Caco-2 (cell line): ENCODE measurements at regions not wholly inside any gene's neighbourhood (a gene's known extent, or its start where the extent isn't known, plus 50 kb on each side); places are given as distances from the start of the nearest gene placed in this dataset.

Experiments
- BruUV-seq: library from RNA; stranded (reverse); fragments of 400-500 nt; replicated peaks from 2 replicates; lab custom pipeline; 2021; lab: Mats Ljungman, UMichigan
- CTCF ChIA-PET: fragments of 300-600 bp; sonication (Branson Sonifier 250); formaldehyde crosslinking; loops from one replicate; lab custom pipeline; 2022; ENCODE audit warnings: antibody characterized with exemption; lab: Charles Lee
- POLR2A ChIA-PET: fragments of 300-600 bp; sonication (Branson Sonifier 250); formaldehyde crosslinking; loops from one replicate; lab custom pipeline; 2022; ENCODE audit warnings: antibody characterized with exemption; lab: Charles Lee
- DNase-seq, 2 experiments: peaks; one replicate each; pipeline versions ENCODE4 v3.0.0 to v3.0.0-alpha.2; 2020 to 2022
- H3K27me3 ChIP-seq: replicated peaks from 2 replicates; pipeline ENCODE4 v1.6.0; 2011; ENCODE audit warnings: low read length; ENCODE audit not compliant: control insufficient read depth, insufficient read depth
- H3K36me3 ChIP-seq: 2 replicates; pipeline ENCODE4 v1.5.1; 2011; ENCODE audit warnings: low read length; ENCODE audit not compliant: control insufficient read depth, insufficient read depth
- H3K4me1 ChIP-seq: fragments of 250-450 bp; sonication (Bioruptor Pico); 2 replicates; pipeline ENCODE4 v1.5.1; 2020; ENCODE audit warnings: mild to moderate bottlenecking
- H3K4me3 ChIP-seq: 2 replicates; pipeline ENCODE4 v1.5.1; 2011; ENCODE audit warnings: low read depth, mild to moderate bottlenecking, control low read depth, low read length
- H3K9me3 ChIP-seq: fragments of 250-450 bp; sonication (Bioruptor Pico); 2 replicates; pipeline ENCODE4 v1.5.1; 2020; ENCODE audit warnings: mild to moderate bottlenecking, moderate library complexity
- H3K27ac Mint-ChIP-seq: one replicate; pipeline ENCODE4 v1.8.0; 2022; ENCODE audit warnings: mixed read lengths; ENCODE audit not compliant: unreplicated experiment
- H3K27me3 Mint-ChIP-seq: one replicate; pipeline ENCODE4 v1.8.0; 2022; ENCODE audit warnings: mixed read lengths; ENCODE audit not compliant: insufficient read depth, unreplicated experiment
- H3K36me3 Mint-ChIP-seq: one replicate; pipeline ENCODE4 v1.8.0; 2022; ENCODE audit warnings: mild to moderate bottlenecking, mixed read lengths; ENCODE audit not compliant: insufficient read depth, unreplicated experiment
- H3K4me1 Mint-ChIP-seq: one replicate; pipeline ENCODE4 v1.8.0; 2022; ENCODE audit warnings: low read depth, mixed read lengths; ENCODE audit not compliant: unreplicated experiment
- H3K4me3 Mint-ChIP-seq: one replicate; pipeline ENCODE4 v1.8.0; 2022; ENCODE audit warnings: mild to moderate bottlenecking, moderate library complexity, mixed read lengths; ENCODE audit not compliant: unreplicated experiment
- H3K9me3 Mint-ChIP-seq: one replicate; pipeline ENCODE4 v1.8.0; 2022; ENCODE audit warnings: mixed read lengths; ENCODE audit not compliant: unreplicated experiment
- intact Hi-C: fragments of 100-400 bp; cut with micrococcal nuclease; formaldehyde crosslinking; loops from one replicate; pipeline ENCODE4 v1.10.0; 2022; ENCODE audit not compliant: unreplicated experiment
- TF ChIP-seq, protein P1 (sequence below), 2 experiments: fragments of 200-600 bp in 1 of 2; IDR thresholded peaks; 1 replicate in 1 of 2; 2 replicates in 1 of 2; pipeline versions ENCODE4 v1.5.1 to v1.8.0; 2011 to 2022; ENCODE audit warnings: antibody characterized with exemption in 1 of 2, control low read depth in 1 of 2, inconsistent platforms in 1 of 2, low read depth in 1 of 2, low read length in 1 of 2, mild to moderate bottlenecking in 1 of 2, moderate library complexity in 1 of 2; ENCODE audit not compliant: insufficient read depth in 1 of 2, severe bottlenecking in 1 of 2, unreplicated experiment in 1 of 2

DNA sequence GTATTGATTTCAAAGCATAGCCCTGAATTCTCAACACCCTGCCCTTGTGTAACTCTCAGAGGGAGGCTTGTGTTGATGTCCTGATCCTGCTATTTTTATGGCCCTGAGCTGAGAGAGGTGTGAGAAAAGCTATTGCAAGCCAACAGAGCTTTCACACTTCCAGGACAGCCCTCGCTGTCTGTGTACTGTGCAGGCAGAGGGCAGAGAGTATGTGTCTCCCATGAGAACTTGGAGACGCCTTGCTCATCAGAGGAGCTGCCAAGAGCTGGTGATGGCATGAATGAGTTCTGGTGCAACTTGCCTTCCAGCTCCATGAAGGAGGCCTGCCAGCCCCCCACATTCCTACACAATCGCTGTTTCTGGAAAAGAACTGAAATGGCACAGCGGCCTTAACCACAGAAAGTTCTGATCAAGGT is 144.1 kb upstream of the AJAP1 start:
- ChIA-PET CTCF (no interaction called here), POLR2A (no interaction called here)
- Mint-ChIP-seq H3K9me3 (no peaks in the 10 kb centered on the region), H3K36me3 (no peaks in the 10 kb centered on the region), H3K27ac (no peak overlapping the region), H3K4me1 (no peaks in the 10 kb centered on the region), H3K27me3 (peaks cover 11% of the 10 kb centered on the region), H3K4me3 (no peak overlapping the region)
- no peaks in the 10 kb centered on the region for H3K36me3 ChIP-seq
- TF ChIP-seq, protein P1, sequence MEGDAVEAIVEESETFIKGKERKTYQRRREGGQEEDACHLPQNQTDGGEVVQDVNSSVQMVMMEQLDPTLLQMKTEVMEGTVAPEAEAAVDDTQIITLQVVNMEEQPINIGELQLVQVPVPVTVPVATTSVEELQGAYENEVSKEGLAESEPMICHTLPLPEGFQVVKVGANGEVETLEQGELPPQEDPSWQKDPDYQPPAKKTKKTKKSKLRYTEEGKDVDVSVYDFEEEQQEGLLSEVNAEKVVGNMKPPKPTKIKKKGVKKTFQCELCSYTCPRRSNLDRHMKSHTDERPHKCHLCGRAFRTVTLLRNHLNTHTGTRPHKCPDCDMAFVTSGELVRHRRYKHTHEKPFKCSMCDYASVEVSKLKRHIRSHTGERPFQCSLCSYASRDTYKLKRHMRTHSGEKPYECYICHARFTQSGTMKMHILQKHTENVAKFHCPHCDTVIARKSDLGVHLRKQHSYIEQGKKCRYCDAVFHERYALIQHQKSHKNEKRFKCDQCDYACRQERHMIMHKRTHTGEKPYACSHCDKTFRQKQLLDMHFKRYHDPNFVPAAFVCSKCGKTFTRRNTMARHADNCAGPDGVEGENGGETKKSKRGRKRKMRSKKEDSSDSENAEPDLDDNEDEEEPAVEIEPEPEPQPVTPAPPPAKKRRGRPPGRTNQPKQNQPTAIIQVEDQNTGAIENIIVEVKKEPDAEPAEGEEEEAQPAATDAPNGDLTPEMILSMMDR (IDR thresholded peaks at IDR 0.05; ENCODE audit: insufficient read depth in 1 of 2, low read depth in 1 of 2, low read length in 1 of 2, severe bottlenecking in 1 of 2, unreplicated experiment in 1 of 2) = no peak
- BruUV-seq = no TSS peak
- H3K4me1 ChIP-seq = no peaks in the 10 kb centered on the region
- intact Hi-C loops = no loop called here
- no peak for DNase-seq
- no peaks in the 10 kb centered on the region for H3K9me3 ChIP-seq
- H3K27me3 ChIP-seq = no peaks in the 10 kb centered on the region
- H3K4me3 ChIP-seq = no peak overlapping the region

DNA sequence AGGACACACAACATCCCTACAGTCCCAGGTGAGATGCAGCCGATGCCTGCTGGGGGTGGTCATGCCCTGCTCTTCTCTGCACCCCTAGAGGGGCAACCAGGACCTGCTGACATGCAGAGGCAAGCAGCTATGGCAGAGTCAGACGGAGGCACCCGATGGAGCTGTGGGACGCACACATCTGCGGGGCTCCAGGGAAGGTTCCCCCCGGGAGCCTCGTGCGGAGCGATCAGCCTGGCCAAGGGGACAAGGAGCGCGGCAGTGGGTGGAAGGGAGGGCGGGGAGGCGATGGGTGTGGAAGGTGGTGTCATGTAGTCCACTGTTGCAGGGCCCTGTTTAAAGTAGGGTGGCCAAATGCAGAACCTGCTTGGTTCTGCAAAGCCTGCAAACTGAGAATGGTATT is 143.0 kb upstream of the AJAP1 start:
- Histone ChIP-seq H3K27me3 (no peaks in the 10 kb centered on the region), H3K4me1 (no peaks in the 10 kb centered on the region), H3K9me3 (no peaks in the 10 kb centered on the region), H3K36me3 (no peaks in the 10 kb centered on the region), H3K4me3 (no peak overlapping the region)
- BruUV-seq = no TSS peak
- Mint-ChIP-seq H3K27me3 (peaks cover 11% of the 10 kb centered on the region), H3K27ac (no peak overlapping the region), H3K4me1 (no peaks in the 10 kb centered on the region), H3K9me3 (no peaks in the 10 kb centered on the region), H3K4me3 (no peak overlapping the region), H3K36me3 (no peaks in the 10 kb centered on the region)
- ChIA-PET CTCF (no interaction called here), POLR2A (no interaction called here)
- no peak for DNase-seq
- intact Hi-C loops = no loop called here
- TF ChIP-seq, protein P1 (IDR thresholded peaks at IDR 0.05; ENCODE audit: insufficient read depth in 1 of 2, low read depth in 1 of 2, low read length in 1 of 2, severe bottlenecking in 1 of 2, unreplicated experiment in 1 of 2) = no peak

DNA sequence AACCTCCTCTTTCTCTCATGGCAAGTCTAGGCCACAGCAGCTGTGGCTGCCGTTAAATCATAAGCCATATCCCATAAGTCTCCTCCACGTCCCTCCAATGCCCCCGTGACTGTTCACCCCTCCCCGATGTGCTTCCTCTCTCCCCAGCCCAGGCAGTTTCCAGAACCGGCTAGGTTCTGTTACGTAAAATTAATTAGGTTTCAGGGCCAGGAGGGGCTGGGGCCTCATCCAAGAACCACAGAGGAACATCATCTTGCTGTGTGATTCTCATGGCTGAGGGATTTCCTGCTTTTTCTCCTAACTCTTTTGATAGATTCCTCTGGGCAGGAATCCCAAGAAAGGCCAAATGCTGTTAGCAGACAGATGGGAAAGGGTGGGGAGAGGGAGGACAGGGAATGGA is 141.8 kb upstream of the AJAP1 start:
- Mint-ChIP-seq H3K4me1 (no peaks in the 10 kb centered on the region), H3K27me3 (peaks cover 11% of the 10 kb centered on the region), H3K27ac (no peak overlapping the region), H3K9me3 (no peaks in the 10 kb centered on the region), H3K4me3 (no peak overlapping the region), H3K36me3 (no peaks in the 10 kb centered on the region)
- intact Hi-C loops = no loop called here
- H3K4me1 ChIP-seq = no peaks in the 10 kb centered on the region
- H3K27me3 ChIP-seq = no peaks in the 10 kb centered on the region
- no peaks in the 10 kb centered on the region for H3K36me3 ChIP-seq
- ChIA-PET CTCF (no interaction called here), POLR2A (no interaction called here)
- DNase-seq = no peak
- TF ChIP-seq, protein P1 (IDR thresholded peaks at IDR 0.05; ENCODE audit: insufficient read depth in 1 of 2, low read depth in 1 of 2, low read length in 1 of 2, severe bottlenecking in 1 of 2, unreplicated experiment in 1 of 2) = no peak
- H3K4me3 ChIP-seq = no peak overlapping the region
- BruUV-seq = no TSS peak
- no peaks in the 10 kb centered on the region for H3K9me3 ChIP-seq
